HCT116 (cell line): ENCODE measurements at regions not wholly inside any gene's neighbourhood (a gene's known extent, or its start where the extent isn't known, plus 50 kb on each side); places are given as distances from the start of the nearest gene placed in this dataset.

Source experiments
- ATAC-seq: fragments of 200-7000 bp; cut with Tn5 transposase; 2 replicates; pipeline ENCODE4 v1.9.1; 2020; ENCODE audit warnings: mild to moderate bottlenecking, moderate library complexity
- BruUV-seq: library from RNA; stranded (reverse); fragments of 400-500 nt; replicated peaks from 2 replicates; lab custom pipeline; 2021; lab: Mats Ljungman, UMichigan
- CTCF ChIA-PET: fragments of 300-600 bp; sonication (Branson Sonifier 250); formaldehyde crosslinking; loops from one replicate; lab custom pipeline; 2021; ENCODE audit warnings: antibody characterized with exemption; lab: Charles Lee
- POLR2A ChIA-PET: fragments of 300-600, 350-600 bp; sonication (Branson Sonifier 250); formaldehyde crosslinking; loops from one replicate; lab custom pipeline; 2021; ENCODE audit warnings: antibody characterized with exemption; lab: Charles Lee
- RAD21 ChIA-PET, 2 experiments: fragments of 300-600 bp; sonication (Branson Sonifier 250); formaldehyde crosslinking; loops; one replicate each; lab custom pipeline; 2023; ENCODE audit warnings: low total read pairs in 2 of 2; ENCODE audit not compliant: uncharacterized antibody in 2 of 2, unreplicated experiment in 2 of 2, low non-redundant PET in 1 of 2; lab: Charles Lee
- DNase-seq: peaks from one replicate; pipeline ENCODE4 v3.0.0-alpha.2; 2010; ENCODE audit warnings: low read depth, low spot score
- H2AFZ ChIP-seq: fragments of 200-600 bp; shearing (Covaris generic), sonication (generic); 2 replicates; pipeline ENCODE4 v1.6.1; 2017; ENCODE audit warnings: low read depth, mixed run types, mixed read lengths, antibody characterized with exemption, low read length; ENCODE audit not compliant: poor library complexity, severe bottlenecking
- H3K27ac ChIP-seq: 2 replicates; pipeline ENCODE4 v1.5.1; 2012; ENCODE audit warnings: low read depth, low read length
- H3K27me3 ChIP-seq: fragments of 200-600 bp; sonication (generic); 2 replicates; pipeline ENCODE4 v1.6.1; 2016; ENCODE audit warnings: mixed run types, low read length, mixed read lengths; ENCODE audit not compliant: insufficient read depth
- H3K36me3 ChIP-seq, 2 experiments: fragments of 200-500 bp in 1 of 2; fragments of 200-600 bp in 1 of 2; sonication (Bioruptor generic) in 1 of 2; sonication (generic) in 1 of 2; 2 replicates each; pipeline versions ENCODE4 v1.5.1 to v1.6.1; 2014 to 2016; ENCODE audit warnings: low read length in 2 of 2, inconsistent platforms in 1 of 2, mixed read lengths in 1 of 2, mixed run types in 1 of 2; ENCODE audit not compliant: insufficient read depth in 2 of 2, control insufficient read depth in 1 of 2
- H3K4me1 ChIP-seq, 2 experiments: fragments of 200-600 bp in 1 of 2; sonication (generic) in 1 of 2; 2 replicates each; pipeline versions ENCODE4 v1.5.1 to v1.6.1; 2012 to 2017; ENCODE audit warnings: low read length in 2 of 2, inconsistent platforms in 1 of 2, mild to moderate bottlenecking in 1 of 2, mixed read lengths in 1 of 2, mixed run types in 1 of 2, moderate library complexity in 1 of 2; ENCODE audit not compliant: insufficient read depth in 2 of 2, control insufficient read depth in 1 of 2
- H3K4me2 ChIP-seq: fragments of 200-600 bp; sonication (generic); 2 replicates; pipeline ENCODE4 v1.6.1; 2017; ENCODE audit warnings: mixed run types, low read length, mixed read lengths
- H3K4me3 ChIP-seq, 2 experiments: fragments of 200-600 bp in 1 of 2; sonication (generic) in 1 of 2; replicated peaks in 1 of 2; 2 replicates each; pipeline ENCODE4 v1.5.1; 2011 to 2016; ENCODE audit warnings: low read length in 2 of 2, control low read depth in 1 of 2, low read depth in 1 of 2, mild to moderate bottlenecking in 1 of 2, mixed read lengths in 1 of 2, mixed run types in 1 of 2
- H3K79me2 ChIP-seq: fragments of 200-600 bp; sonication (generic); 2 replicates; pipeline ENCODE4 v1.6.1; 2017; ENCODE audit warnings: mild to moderate bottlenecking, mixed run types, low read length, moderate library complexity, mixed read lengths; ENCODE audit not compliant: insufficient read depth
- H3K9ac ChIP-seq: fragments of 200-600 bp; sonication (generic); 2 replicates; pipeline ENCODE4 v1.6.1; 2016; ENCODE audit warnings: low read length, mixed read lengths
- H3K9me2 ChIP-seq: fragments of 200-600 bp; sonication (generic), shearing (Covaris generic); 2 replicates; pipeline ENCODE4 v1.6.1; 2017; ENCODE audit warnings: mixed run types, mild to moderate bottlenecking, moderate library complexity; ENCODE audit not compliant: insufficient read depth
- H3K9me3 ChIP-seq, 2 experiments: fragments of 200-500 bp in 1 of 2; fragments of 200-600 bp in 1 of 2; sonication (Bioruptor generic) in 1 of 2; sonication (generic) in 1 of 2; 2 replicates each; pipeline ENCODE4 v1.6.1; 2014 to 2017; ENCODE audit warnings: low read length in 2 of 2, mixed read lengths in 2 of 2, inconsistent platforms in 1 of 2, low read depth in 1 of 2, mild to moderate bottlenecking in 1 of 2, mixed run types in 1 of 2, moderate library complexity in 1 of 2; ENCODE audit not compliant: control insufficient read depth in 1 of 2, insufficient read depth in 1 of 2
- H4K20me1 ChIP-seq: fragments of 200-600 bp; sonication (generic), shearing (Covaris generic); 2 replicates; pipeline ENCODE4 v1.6.1; 2017; ENCODE audit warnings: mixed run types, mild to moderate bottlenecking, moderate library complexity; ENCODE audit not compliant: insufficient read depth
- ELF1 ChIP-seq: IDR thresholded peaks from 2 replicates; pipeline ENCODE4 v1.6.1; 2012; ENCODE audit warnings: low read depth, borderline replicate concordance
- JUND ChIP-seq: IDR thresholded peaks from 2 replicates; pipeline ENCODE4 v1.6.1; 2012
- MAX ChIP-seq: IDR thresholded peaks from 2 replicates; pipeline ENCODE4 v1.6.1; 2012
- SRF ChIP-seq: IDR thresholded peaks from 2 replicates; pipeline ENCODE4 v1.6.1; 2012; ENCODE audit warnings: low read depth
- TCF7L2 ChIP-seq: IDR thresholded peaks from 2 replicates; pipeline ENCODE4 v1.7.0; 2011; ENCODE audit warnings: borderline replicate concordance, inconsistent platforms; ENCODE audit not compliant: insufficient read depth, insufficient read length; ENCODE audit errors: extremely low read depth
- YY1 ChIP-seq: IDR thresholded peaks from 2 replicates; pipeline ENCODE4 v1.6.1; 2011; ENCODE audit warnings: low read length, low read depth, moderate library complexity, mild to moderate bottlenecking; ENCODE audit not compliant: insufficient replicate concordance; ENCODE audit errors: extremely low read depth
- intact Hi-C: fragments of 100-400 bp; cut with micrococcal nuclease; formaldehyde crosslinking; loops from 2 replicates; pipeline ENCODE4 v1.10.0; 2022
- TF ChIP-seq, protein P1 (sequence below): IDR thresholded peaks from 2 replicates; pipeline ENCODE4 v1.6.1; 2011; ENCODE audit warnings: mild to moderate bottlenecking, low read length, moderate library complexity; ENCODE audit not compliant: insufficient replicate concordance; ENCODE audit errors: extremely low read depth

DNA sequence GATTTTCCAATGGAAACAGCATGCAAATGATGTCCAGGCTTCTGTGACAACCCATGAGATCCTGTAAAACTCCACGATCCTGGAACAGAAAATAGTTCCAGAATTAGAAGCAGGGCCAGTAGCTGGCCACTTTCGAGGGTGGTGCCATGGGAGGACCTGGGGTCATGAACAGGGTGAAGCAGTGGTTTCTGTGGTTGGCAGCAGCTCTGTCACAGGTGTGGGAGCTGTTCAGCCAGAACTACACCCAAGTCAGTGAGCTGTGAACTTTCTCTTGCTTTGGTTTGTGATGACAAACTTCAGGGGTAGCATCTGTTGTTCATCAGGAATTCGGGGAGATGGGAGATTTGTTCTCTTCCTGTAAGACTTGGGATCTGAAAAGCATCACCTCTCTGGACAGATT lies 314.4 kb upstream of the NT5C1B start:
- BruUV-seq: no TSS peak
- no peaks in the 10 kb centered on the region for H3K79me2 ChIP-seq
- H3K4me3 ChIP-seq: no peak overlapping the region
- H3K9me2 ChIP-seq: no peaks in the 10 kb centered on the region
- H2AFZ ChIP-seq: no peak overlapping the region
- ChIA-PET RAD21 (no interaction called here), POLR2A (no interaction called here), CTCF (no interaction called here)
- H3K36me3 ChIP-seq: no peaks in the 10 kb centered on the region
- H3K27me3 ChIP-seq: 0 out of 2 replicates have a peak, but pooled peaks cover 2% of the 10 kb centered on the region
- intact Hi-C loops: no loop called here
- DNase-seq (no peak), ATAC-seq (no peak)
- no peak for TF ChIP-seq TCF7L2
- TF ChIP-seq, protein P1, sequence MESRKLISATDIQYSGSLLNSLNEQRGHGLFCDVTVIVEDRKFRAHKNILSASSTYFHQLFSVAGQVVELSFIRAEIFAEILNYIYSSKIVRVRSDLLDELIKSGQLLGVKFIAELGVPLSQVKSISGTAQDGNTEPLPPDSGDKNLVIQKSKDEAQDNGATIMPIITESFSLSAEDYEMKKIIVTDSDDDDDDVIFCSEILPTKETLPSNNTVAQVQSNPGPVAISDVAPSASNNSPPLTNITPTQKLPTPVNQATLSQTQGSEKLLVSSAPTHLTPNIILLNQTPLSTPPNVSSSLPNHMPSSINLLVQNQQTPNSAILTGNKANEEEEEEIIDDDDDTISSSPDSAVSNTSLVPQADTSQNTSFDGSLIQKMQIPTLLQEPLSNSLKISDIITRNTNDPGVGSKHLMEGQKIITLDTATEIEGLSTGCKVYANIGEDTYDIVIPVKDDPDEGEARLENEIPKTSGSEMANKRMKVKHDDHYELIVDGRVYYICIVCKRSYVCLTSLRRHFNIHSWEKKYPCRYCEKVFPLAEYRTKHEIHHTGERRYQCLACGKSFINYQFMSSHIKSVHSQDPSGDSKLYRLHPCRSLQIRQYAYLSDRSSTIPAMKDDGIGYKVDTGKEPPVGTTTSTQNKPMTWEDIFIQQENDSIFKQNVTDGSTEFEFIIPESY: no peak
- no peaks in the 10 kb centered on the region for H3K4me1 ChIP-seq
- no peak overlapping the region for H3K4me2 ChIP-seq
- H3K27ac ChIP-seq: no peak overlapping the region
- H4K20me1 ChIP-seq: no peaks in the 10 kb centered on the region
- H3K9me3 ChIP-seq: no peaks in the 10 kb centered on the region
- no peak overlapping the region for H3K9ac ChIP-seq

DNA sequence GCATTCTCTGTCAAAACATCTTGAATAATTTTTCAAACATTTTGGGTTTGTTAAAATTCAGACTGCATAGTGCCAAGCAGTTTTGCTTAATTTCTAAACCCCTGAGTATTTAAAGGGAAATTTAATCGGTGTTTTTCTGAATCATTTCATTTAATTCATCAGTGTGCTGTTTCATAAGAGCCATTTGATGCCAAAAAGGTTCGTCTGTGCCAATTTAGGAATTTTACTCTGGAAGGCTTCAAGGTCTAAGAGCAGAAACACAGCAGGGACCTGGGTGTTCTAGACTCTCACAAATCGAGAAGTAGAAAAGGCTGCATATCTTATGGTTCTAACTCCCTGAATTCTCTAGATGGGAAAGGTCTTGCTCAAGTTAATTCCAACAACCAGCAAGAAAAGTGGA lies 311.9 kb upstream of the NT5C1B start:
- no peaks in the 10 kb centered on the region for H3K9me3 ChIP-seq
- no peak overlapping the region for H3K27ac ChIP-seq
- no peak for DNase-seq
- 0 out of 2 replicates have a peak, but pooled peaks cover 2% of the 10 kb centered on the region for H3K27me3 ChIP-seq
- ATAC-seq: no peak
- TF ChIP-seq ELF1: no peak
- no peak for TF ChIP-seq SRF
- TF ChIP-seq YY1: no peak
- TF ChIP-seq MAX: no peak
- no peak for TF ChIP-seq JUND
- no peak overlapping the region for H3K4me3 ChIP-seq
- CTCF ChIA-PET: no interaction called here
- RAD21 ChIA-PET: no interaction called here
- H3K79me2 ChIP-seq: no peaks in the 10 kb centered on the region
- POLR2A ChIA-PET: no interaction called here
- intact Hi-C loops: no loop called here
- H2AFZ ChIP-seq: no peak overlapping the region
- no peaks in the 10 kb centered on the region for H3K4me1 ChIP-seq
- no peaks in the 10 kb centered on the region for H3K36me3 ChIP-seq
- H3K9ac ChIP-seq: no peak overlapping the region
- no peaks in the 10 kb centered on the region for H4K20me1 ChIP-seq
- no peak overlapping the region for H3K4me2 ChIP-seq
- no peaks in the 10 kb centered on the region for H3K9me2 ChIP-seq
- no TSS peak for BruUV-seq
